HPDE6-E6E7 (cell line): ENCODE measurements at regions not wholly inside any gene's neighbourhood (a gene's known extent, or its start where the extent isn't known, plus 50 kb on each side); places are given as distances from the start of the nearest gene placed in this dataset.
"Not testable (repeated sequence)": the region's sequence is repeated elsewhere in the genome, so short reads cannot be mapped to it uniquely, and the experiment has no call there.

Source experiments
- DNase-seq: peaks from one replicate; pipeline ENCODE4 v3.0.0; 2011; ENCODE audit warnings: missing footprints; ENCODE audit errors: extremely low spot score

DNA sequence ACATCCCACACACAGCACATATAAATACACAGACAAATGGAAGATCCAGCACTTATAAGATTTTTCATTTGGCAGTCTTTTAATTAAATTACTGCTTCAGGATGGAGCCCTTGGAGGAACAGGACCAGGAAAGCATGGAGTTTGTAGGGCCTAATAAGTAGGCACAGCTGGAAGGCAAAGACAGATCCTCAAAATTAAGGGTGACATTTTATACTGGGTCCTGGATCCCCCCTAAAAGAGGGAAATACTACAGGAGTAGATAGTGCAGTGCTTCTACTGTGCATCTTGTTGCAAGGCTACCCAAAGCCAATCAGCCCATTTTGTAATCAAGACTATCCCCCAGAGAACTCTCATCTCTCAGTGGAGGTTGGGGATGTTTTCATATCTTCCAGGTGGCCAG lies 1860.7 kb upstream of the PCDH10 start:
- DNase-seq: no peak

DNA sequence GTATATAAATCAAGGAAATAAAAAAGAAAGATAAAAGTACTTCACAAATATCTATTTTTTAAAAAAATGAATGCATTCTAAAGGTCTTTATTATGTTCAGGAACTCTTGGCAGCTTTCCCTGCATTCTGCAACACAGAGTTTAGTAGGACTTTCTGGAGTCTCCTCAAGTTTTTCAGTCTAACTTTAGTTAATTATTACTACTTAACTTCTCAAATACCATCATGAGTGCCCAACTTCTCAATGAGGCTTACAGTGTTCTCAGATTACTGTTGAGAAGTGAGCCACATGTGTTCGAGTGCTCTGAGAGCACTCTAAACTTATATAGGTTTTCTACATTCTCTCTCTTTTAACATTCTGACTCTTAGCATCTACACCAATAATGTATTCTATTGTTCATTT lies 1852.9 kb upstream of the PCDH10 start:
- no peak for DNase-seq

- no peak for DNase-seq
Measured at GRCh38 chr4:131302108-131302507, 1847.0 kb upstream of the PCDH10 start.

DNA sequence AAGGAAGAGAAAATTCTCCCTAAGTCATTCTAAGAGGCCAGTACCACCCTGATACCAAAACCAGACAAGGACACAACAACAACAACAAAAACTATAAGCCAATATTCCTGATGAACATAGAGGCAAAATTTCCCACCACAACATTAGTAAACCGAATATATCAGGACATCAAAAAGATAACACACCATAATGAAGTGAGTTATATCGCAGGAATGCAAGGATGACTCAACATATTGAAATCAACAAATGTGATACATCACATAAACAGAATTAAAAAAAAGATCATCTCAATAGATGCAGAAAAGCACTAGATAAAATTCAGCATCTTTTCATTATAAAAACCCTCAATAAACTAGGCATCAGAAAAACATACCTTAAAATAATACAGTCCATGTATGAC lies 1844.4 kb upstream of the PCDH10 start:
- DNase-seq: no peak

- no peak for DNase-seq
Measured at GRCh38 chr4:131309628-131310027, 1839.5 kb upstream of the PCDH10 start.

- no peak for DNase-seq
Measured at GRCh38 chr4:131316086-131316485, 1833.0 kb upstream of the PCDH10 start.

GRCh38 chr4:131337936-131338335 lies 1811.2 kb upstream of the PCDH10 start:
- no peak for DNase-seq

DNA sequence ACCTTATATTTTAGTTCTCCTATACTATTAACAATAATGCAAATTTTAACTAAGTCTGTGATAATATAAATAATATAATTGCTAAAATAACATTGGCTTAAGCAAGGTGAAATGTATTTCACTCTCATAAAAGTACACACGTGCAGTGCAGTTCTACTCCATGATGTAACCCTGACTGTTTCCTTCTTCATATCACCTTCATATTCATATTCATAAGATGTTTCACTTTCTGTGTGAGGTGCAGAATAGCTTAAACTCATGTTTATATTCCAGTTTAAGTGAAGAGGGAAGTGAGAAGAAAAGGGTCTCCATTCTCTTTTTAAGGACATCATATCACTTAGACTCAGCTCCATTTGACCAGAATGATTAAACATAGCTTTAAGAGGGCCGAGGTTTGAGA lies 1810.0 kb upstream of the PCDH10 start:
- no peak for DNase-seq

- no peak for DNase-seq
Measured at GRCh38 chr4:131344761-131345160, 1804.3 kb upstream of the PCDH10 start.

- no peak for DNase-seq
Measured at GRCh38 chr4:131347816-131348215, 1801.3 kb upstream of the PCDH10 start.

DNA sequence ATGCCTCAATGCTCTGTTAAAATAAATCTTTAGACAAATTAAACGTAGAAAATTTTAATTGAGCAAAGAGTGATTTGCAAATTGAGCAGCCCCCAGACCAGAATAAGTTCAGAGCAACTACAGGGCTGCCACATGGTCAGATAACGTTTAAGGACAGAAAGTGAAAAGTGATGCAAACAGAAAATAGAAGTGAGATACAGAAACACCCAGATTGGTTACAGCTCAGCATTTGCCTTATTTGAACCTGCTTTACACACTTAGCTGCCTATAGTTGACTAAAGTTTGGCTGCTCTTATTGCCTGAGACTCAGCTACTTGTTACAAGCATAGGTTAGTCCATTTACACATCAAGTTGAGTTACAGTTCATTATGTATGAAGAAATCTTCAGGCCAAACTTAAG lies 1800.8 kb upstream of the PCDH10 start:
- DNase-seq: no peak

DNA sequence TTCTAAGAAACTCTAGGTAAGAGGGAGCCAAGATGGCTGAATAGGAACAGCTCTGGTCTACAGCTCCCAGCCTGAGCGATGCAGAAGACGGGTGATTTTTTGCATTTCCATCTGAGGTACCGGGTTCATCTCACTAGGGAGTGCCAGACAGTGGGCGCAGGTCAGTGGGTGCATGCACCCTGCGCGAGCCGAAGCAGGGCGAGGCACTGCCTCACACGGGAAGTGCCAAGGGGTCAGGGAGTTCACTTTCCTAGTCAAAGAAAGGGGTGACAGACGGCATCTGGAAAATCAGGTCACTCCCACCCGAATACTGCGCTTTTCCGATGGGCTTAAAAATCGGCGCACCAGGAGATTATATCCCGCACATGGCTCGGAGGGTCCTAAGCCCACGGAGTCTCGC lies 1796.7 kb upstream of the PCDH10 start:
- not testable (repeated sequence) for DNase-seq

GRCh38 chr4:131366714-131367113 lies 1782.4 kb upstream of the PCDH10 start:
- no peak for DNase-seq

GRCh38 chr4:131367441-131367840 lies 1781.7 kb upstream of the PCDH10 start:
- DNase-seq: no peak

- DNase-seq: no peak
Measured at GRCh38 chr4:131370846-131371245, 1778.2 kb upstream of the PCDH10 start.

DNA sequence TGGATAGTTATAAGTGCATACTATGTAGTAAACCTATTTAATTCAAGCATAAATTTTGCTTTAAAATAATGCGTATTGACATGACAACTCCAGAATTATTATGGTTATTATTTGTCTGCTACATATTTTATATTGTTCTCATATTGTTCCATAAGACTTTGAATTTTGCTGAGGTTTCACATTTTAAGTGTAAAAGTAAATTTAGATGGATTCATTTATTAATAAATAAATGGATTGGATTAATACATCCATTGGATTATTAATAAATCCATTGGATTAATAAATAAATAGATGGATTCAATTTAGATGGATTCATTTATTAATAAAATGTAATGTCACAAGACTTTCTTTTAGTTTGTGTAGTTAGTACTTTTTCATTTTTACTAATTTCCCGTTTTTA lies 1768.0 kb upstream of the PCDH10 start:
- DNase-seq: no peak

- no peak for DNase-seq
Measured at GRCh38 chr4:131382839-131383238, 1766.3 kb upstream of the PCDH10 start.

DNA sequence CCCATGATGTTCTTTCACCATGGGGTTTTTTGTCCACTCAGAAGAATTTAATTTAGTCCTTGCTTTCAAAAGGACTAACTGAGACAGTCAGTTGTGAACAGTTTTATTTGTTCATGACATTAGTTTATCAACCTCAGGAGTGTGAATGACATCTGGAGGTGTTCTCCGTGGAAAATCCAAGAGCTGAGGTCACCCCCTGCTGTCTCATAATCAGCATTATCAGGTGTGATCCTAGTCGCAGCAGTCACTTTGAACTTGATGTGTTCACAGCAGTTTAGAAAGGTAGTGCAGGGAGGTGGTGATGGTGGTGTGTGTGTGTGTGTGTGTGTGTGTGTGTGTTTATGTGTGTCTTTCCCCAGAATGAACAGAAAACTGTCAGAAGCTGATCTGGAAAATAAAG lies 1760.8 kb upstream of the PCDH10 start:
- no peak for DNase-seq

GRCh38 chr4:131408102-131408501 lies 1741.0 kb upstream of the PCDH10 start:
- no peak for DNase-seq

- DNase-seq: no peak
Measured at GRCh38 chr4:131411393-131411792, 1737.7 kb upstream of the PCDH10 start.

- no peak for DNase-seq
Measured at GRCh38 chr4:131419147-131419546, 1729.9 kb upstream of the PCDH10 start.

DNA sequence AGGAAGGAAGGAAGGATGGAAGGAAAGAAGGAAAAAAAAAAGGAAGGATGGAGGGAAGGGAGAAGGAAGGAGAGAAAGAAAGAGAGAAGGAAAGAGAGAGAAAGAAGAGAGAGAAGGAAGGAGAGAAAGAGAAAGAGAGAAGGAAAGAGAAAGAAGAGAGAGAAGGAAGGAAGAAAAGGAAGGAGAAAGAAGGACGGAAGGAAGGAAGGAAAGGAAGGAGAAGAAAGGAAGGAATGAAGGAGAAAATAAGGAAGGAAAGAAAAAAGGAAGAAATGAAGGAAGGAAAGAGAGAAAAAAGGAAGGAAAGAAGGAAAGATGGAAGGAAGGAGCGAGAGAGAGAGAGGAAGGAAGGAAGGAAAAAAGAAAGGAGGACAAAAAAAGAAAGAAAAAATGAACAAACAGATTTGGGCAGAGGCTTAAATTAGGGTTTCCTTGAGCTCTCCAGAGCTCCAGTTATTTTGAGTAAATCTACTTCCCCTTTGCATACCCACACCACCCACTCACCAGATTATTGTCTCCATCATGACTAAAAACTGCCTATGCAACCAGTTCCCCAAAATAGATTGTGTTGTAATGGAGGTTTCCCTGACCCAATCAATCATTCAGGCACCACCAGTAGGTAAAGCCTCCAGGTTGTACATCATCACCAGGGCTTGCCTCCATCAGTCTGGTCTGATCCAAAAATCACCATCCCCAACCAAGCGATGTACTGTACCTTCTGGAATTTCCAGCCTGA lies 1722.9 kb upstream of the PCDH10 start:
- DNase-seq: no peak

- no peak for DNase-seq
Measured at GRCh38 chr4:131427000-131427399, 1722.1 kb upstream of the PCDH10 start.

GRCh38 chr4:131430302-131430701 lies 1718.8 kb upstream of the PCDH10 start:
- no peak for DNase-seq
